ENCODE measurements at regions not wholly inside any gene's neighbourhood (a gene's known extent, or its start where the extent isn't known, plus 50 kb on each side); places are given as distances from the start of the nearest gene placed in this dataset.
"Not testable (repeated sequence)": the region's sequence is repeated elsewhere in the genome, so short reads cannot be mapped to it uniquely, and the experiment has no call there.

DNA sequence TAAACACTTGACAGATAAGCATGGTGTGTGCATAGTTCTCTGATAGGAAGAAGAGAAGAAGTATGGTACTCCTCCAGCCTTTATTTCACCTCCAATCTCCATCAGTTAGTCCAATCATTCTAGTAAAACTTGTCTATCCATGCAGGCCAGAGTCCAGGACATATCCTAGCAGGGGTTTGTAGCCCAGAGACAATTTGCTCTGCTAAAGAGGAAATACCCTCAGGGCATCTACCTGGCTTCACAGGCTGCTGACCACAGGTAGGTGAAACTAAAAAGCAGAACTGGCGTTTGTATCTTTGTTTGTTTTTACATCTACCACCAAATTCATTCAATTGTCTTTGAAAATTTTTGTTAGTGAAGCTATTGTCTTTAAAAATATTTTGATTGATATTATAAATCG lies 717.6 kb downstream of the FSCB start:
- ChIA-PET POLR2A (no interaction called here), CTCF (no interaction called here)
- no peak for DNase-seq (ENCODE audit: low read depth, low spot score)
- H3K27me3 ChIP-seq (ENCODE audit: control insufficient read depth, insufficient read depth, low read length), result no peaks in the 10 kb centered on the region
- no peak overlapping the region for H3K4me3 ChIP-seq (ENCODE audit: low read depth, low read length)
- no peaks in the 10 kb centered on the region for H3K9me3 ChIP-seq (ENCODE audit: control insufficient read depth, insufficient read depth, low read length)
- TF ChIP-seq, protein P1, sequence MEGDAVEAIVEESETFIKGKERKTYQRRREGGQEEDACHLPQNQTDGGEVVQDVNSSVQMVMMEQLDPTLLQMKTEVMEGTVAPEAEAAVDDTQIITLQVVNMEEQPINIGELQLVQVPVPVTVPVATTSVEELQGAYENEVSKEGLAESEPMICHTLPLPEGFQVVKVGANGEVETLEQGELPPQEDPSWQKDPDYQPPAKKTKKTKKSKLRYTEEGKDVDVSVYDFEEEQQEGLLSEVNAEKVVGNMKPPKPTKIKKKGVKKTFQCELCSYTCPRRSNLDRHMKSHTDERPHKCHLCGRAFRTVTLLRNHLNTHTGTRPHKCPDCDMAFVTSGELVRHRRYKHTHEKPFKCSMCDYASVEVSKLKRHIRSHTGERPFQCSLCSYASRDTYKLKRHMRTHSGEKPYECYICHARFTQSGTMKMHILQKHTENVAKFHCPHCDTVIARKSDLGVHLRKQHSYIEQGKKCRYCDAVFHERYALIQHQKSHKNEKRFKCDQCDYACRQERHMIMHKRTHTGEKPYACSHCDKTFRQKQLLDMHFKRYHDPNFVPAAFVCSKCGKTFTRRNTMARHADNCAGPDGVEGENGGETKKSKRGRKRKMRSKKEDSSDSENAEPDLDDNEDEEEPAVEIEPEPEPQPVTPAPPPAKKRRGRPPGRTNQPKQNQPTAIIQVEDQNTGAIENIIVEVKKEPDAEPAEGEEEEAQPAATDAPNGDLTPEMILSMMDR (IDR thresholded peaks at IDR 0.05; ENCODE audit: low read depth, low read length), result no peak
- no peak overlapping the region for H3K27ac ChIP-seq (ENCODE audit: low read depth, low read length)

DNA sequence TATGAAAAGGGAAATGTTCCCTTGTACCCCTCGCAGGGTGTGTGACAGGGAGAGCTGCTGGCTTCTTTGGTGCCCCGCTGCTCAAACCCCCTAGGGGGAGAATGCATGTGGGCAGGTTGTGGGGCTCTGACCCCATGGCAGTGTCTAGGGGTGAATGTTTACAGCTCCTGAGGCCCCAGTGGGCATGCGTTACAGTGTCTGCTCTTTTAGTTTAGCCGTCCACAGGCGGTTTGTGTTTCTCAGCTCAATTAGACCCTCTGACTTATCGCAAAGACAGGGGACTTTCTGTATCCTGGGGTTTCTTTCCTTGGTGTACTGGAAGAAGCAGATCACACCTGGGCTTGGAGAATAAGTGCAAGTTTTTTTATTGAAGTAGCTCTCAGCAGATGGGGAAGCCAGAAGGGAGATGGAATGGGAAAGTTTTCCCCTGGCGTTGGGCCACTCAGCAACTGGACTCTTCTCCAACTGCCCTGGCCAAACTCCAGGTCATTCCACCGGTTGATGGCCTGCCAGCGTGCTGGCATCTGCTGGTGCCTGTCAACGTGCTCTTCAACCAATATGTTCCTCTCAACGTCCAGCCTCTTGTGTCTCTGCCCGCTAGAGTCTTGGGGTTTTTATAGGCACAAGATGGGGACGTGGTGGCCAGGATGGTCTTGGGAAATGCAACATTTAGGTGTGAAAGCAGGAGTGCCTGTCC lies 720.9 kb downstream of the FSCB start:
- H3K4me3 ChIP-seq (ENCODE audit: low read depth, low read length), result no peak overlapping the region
- POLR2A ChIA-PET, result no interaction called here
- H3K27ac ChIP-seq (ENCODE audit: low read depth, low read length), result no peak overlapping the region
- CTCF ChIA-PET, result no interaction called here
- no peak for DNase-seq (ENCODE audit: low read depth, low spot score)
- TF ChIP-seq, protein P1 (IDR thresholded peaks at IDR 0.05; ENCODE audit: low read depth, low read length), result no peak
- H3K27me3 ChIP-seq (ENCODE audit: control insufficient read depth, insufficient read depth, low read length), result no peaks in the 10 kb centered on the region
- H3K9me3 ChIP-seq (ENCODE audit: control insufficient read depth, insufficient read depth, low read length), result no peaks in the 10 kb centered on the region

DNA sequence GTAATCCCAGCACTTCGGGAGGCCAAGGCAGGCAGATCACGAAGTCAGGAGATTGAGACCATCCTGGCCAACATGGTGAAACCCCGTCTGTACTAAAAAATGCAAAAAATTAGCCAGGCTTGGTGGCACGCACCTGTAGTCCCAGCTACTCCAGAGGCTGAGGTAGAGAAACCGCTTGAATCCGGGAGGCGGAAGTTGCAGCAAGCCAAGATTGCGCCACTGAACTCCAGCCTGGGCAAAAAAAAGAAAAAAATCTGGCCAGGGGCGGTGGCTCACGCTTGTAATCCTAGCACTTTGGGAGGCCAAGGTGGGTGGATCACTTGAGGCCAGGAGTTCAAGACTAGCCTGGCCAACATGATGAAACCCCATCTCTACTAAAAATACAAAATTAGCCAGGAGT lies 722.7 kb downstream of the FSCB start:
- POLR2A ChIA-PET, result interaction anchor here (0.7 kb wide), 1 partner anchor 13 kb away, joined by 4 read pairs; no protein-coding TSS in a partner anchor
- H3K4me3 ChIP-seq (ENCODE audit: low read depth, low read length); DNase-seq (ENCODE audit: low read depth, low spot score); H3K27me3 ChIP-seq (ENCODE audit: control insufficient read depth, insufficient read depth, low read length); H3K9me3 ChIP-seq (ENCODE audit: control insufficient read depth, insufficient read depth, low read length); H3K27ac ChIP-seq (ENCODE audit: low read depth, low read length); CTCF ChIA-PET: not testable (repeated sequence)

DNA sequence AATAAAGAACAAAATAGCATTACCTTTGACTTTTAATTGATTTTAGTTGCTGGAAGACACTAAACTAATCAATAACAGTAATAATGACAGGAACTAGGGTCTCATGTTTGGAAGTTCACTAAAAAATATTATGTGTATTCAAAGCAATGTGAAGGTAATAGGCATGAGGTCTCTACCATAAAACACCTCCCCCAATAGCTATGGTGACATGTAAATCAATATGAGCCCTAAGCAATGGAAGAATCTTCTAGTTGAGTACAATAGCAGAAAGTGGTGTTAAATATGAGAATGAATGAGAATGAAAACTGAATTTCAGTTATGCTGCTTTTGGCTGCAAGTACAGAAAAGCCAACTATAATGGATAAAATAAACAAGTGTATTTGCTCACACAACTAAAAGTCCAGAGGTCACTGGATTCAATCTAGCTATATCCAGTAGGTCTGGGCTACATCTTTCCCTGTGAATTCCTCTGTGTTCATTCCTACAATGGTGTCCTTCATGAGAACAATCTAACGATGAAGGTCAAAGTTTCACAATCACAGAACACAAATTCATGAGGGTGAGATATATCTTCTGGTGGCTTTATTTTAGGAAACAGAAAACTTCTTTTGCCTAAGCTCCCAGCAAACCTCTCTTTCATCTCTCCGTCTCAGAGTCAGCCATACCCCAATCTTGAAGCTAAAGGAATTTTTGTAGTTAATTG lies 728.0 kb downstream of the FSCB start:
- POLR2A ChIA-PET, result no interaction called here
- TF ChIP-seq, protein P1 (IDR thresholded peaks at IDR 0.05; ENCODE audit: low read depth, low read length), result no peak
- Histone ChIP-seq H3K9me3 (ENCODE audit: control insufficient read depth, insufficient read depth, low read length) (no peaks in the 10 kb centered on the region), H3K4me3 (ENCODE audit: low read depth, low read length) (no peak overlapping the region), H3K27me3 (ENCODE audit: control insufficient read depth, insufficient read depth, low read length) (no peaks in the 10 kb centered on the region), H3K27ac (ENCODE audit: low read depth, low read length) (no peak overlapping the region)
- no peak for DNase-seq (ENCODE audit: low read depth, low spot score)
- CTCF ChIA-PET, result interaction anchor here (1.2 kb wide), 1 partner anchor 1025 kb away, joined by 3 read pairs; no protein-coding TSS in a partner anchor

DNA sequence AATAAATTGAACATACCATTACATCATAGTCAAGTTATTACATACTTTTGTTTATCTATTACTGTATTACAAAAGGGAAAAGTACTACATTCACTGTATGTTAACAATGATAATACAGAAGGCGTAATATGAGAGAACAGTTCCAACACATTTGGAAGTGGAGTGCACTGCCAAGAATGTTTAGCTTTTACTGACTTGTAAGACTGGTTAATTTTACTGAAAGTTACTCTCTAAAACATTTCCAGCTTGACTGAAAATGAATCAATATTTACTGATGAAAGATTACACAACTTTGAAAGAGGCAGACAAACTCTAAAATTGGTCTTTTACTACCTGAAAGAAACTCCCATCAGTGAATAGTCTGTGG lies 728.5 kb downstream of the FSCB start:
- Histone ChIP-seq H3K27ac (ENCODE audit: low read depth, low read length) (no peak overlapping the region), H3K4me3 (ENCODE audit: low read depth, low read length) (no peak overlapping the region), H3K27me3 (ENCODE audit: control insufficient read depth, insufficient read depth, low read length) (no peaks in the 10 kb centered on the region), H3K9me3 (ENCODE audit: control insufficient read depth, insufficient read depth, low read length) (no peaks in the 10 kb centered on the region)
- DNase-seq (ENCODE audit: low read depth, low spot score), result no peak
- CTCF ChIA-PET, result interaction anchor here (1.2 kb wide), 1 partner anchor 1026 kb away, joined by 3 read pairs; no protein-coding TSS in a partner anchor
- TF ChIP-seq, protein P1 (IDR thresholded peaks at IDR 0.05; ENCODE audit: low read depth, low read length), result no peak
- POLR2A ChIA-PET, result no interaction called here

Data from AG04450 (cell line).